ENCODE measurements at regions not wholly inside any gene's neighbourhood (a gene's known extent, or its start where the extent isn't known, plus 50 kb on each side); places are given as distances from the start of the nearest gene placed in this dataset.

DNA sequence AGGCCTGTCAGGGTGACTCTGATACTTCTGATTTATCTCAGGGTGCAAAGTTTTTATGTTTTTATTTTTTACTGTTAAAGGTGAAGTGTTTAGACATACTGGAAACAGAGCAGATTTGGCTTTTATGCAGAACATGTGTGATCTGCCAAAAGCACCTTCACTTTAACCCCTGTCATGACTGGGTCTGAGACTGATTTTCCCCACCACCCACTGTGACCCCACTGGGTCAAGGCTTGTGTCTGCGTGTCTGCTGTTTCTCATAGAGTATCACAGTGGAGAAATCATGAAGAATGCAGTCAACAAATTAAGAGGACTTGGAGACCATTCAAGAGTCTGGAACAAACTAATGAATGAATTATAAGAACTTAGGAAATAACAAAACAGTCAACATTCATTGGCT lies 131.2 kb downstream of the SPTSSA start:
- no peaks in the 10 kb centered on the region for H4K20me1 ChIP-seq (ENCODE audit: control insufficient read depth, insufficient read depth, low read length, poor library complexity, severe bottlenecking)
- H3K27me3 Mint-ChIP-seq: peaks cover 3% of the 10 kb centered on the region
- H3K79me2 ChIP-seq (ENCODE audit: control insufficient read depth, insufficient read depth, low read length): no peaks in the 10 kb centered on the region
- ChIA-PET POLR2A (no interaction called here), CTCF (interaction anchor here (1.7 to 2.3 kb wide), 2 partner anchors 8 to 392 kb away, joined by 6 to 17 read pairs; no protein-coding TSS in a partner anchor)
- H3K9ac ChIP-seq (ENCODE audit: low read length): no peak overlapping the region
- H3K9me3 Mint-ChIP-seq (ENCODE audit: insufficient read depth): no peaks in the 10 kb centered on the region
- no peak for ATAC-seq (ENCODE audit: low read depth)
- no peak overlapping the region for H3K4me3 Mint-ChIP-seq
- H3K4me3 ChIP-seq (ENCODE audit: control extremely low read depth in 1 of 5, extremely low read depth in 1 of 5, insufficient read depth in 1 of 5, low read depth in 2 of 5, low read length in 4 of 5): no peak overlapping the region
- DNase-seq: no peak
- no peaks in the 10 kb centered on the region for H3K27me3 ChIP-seq (replicated peaks in 1 of 4; ENCODE audit: control extremely low read depth in 1 of 4, control insufficient read depth in 3 of 4, insufficient read depth in 4 of 4, low read length in 3 of 4)
- intact Hi-C loops (cut with micrococcal nuclease): loop anchor here (2.0 kb wide), 1 partner anchor 168 kb away; no protein-coding TSS in a partner anchor
- no peak overlapping the region for H3K4me2 ChIP-seq (replicated peaks; ENCODE audit: low read depth, low read length, poor library complexity, severe bottlenecking)
- H2AFZ ChIP-seq (ENCODE audit: insufficient read depth, low read depth, low read length, poor library complexity, severe bottlenecking): no peak overlapping the region
- no peaks in the 10 kb centered on the region for H3K36me3 ChIP-seq (replicated peaks in 1 of 2; ENCODE audit: control extremely low read depth in 1 of 2, control insufficient read depth in 1 of 2, extremely low read depth in 1 of 2, insufficient read depth in 2 of 2, low read length in 1 of 2)
- TF ChIP-seq, protein P1, sequence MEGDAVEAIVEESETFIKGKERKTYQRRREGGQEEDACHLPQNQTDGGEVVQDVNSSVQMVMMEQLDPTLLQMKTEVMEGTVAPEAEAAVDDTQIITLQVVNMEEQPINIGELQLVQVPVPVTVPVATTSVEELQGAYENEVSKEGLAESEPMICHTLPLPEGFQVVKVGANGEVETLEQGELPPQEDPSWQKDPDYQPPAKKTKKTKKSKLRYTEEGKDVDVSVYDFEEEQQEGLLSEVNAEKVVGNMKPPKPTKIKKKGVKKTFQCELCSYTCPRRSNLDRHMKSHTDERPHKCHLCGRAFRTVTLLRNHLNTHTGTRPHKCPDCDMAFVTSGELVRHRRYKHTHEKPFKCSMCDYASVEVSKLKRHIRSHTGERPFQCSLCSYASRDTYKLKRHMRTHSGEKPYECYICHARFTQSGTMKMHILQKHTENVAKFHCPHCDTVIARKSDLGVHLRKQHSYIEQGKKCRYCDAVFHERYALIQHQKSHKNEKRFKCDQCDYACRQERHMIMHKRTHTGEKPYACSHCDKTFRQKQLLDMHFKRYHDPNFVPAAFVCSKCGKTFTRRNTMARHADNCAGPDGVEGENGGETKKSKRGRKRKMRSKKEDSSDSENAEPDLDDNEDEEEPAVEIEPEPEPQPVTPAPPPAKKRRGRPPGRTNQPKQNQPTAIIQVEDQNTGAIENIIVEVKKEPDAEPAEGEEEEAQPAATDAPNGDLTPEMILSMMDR (IDR thresholded peaks at IDR 0.05): no peak
- no peak for TF ChIP-seq EZH2 (IDR thresholded peaks at IDR 0.05; ENCODE audit: borderline replicate concordance, insufficient read depth, low read depth, low read length, poor library complexity, severe bottlenecking)
- no peaks in the 10 kb centered on the region for H3K9me3 ChIP-seq (ENCODE audit: control extremely low read depth in 1 of 3, control insufficient read depth in 2 of 3, insufficient read depth in 1 of 3, low read length in 2 of 3)
- peaks cover 3 to 15% of the 10 kb centered on the region in 2 donors for H3K4me1 ChIP-seq (ENCODE audit: control insufficient read depth in 2 of 2, insufficient read depth in 2 of 2, low read length in 2 of 2)
- no peak overlapping the region for H3K27ac ChIP-seq (ENCODE audit: low read length in 2 of 2)
- H3K4me1 Mint-ChIP-seq: peaks cover 20% of the 10 kb centered on the region
- H3K27ac Mint-ChIP-seq: no peak overlapping the region
- no CpG with 5 or more reads among the region's 1 CpG for WGBS (ENCODE audit: insufficient coverage)

DNA sequence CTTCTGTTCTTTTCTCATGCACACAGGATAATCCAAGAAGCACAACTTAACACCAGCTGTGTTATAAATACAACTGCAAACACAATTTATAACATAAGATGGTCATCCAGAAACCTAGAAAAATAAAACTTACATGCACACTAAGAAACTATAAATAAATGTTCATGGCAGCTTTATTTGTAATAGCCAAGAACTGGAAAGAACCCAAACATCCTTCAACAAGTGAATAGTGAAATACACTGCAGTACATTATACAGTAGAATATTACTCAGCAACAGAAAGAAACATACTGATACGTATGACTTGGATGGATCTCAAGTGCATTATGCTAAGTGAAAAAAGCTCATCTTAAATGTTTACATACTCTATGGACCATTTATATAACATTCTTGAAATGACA lies 132.7 kb downstream of the SPTSSA start:
- Histone ChIP-seq H3K9ac (ENCODE audit: low read length) (no peak overlapping the region), H3K79me2 (ENCODE audit: control insufficient read depth, insufficient read depth, low read length) (no peaks in the 10 kb centered on the region), H3K27ac (ENCODE audit: low read length in 2 of 2) (no peak overlapping the region), H3K4me1 (ENCODE audit: control insufficient read depth in 2 of 2, insufficient read depth in 2 of 2, low read length in 2 of 2) (peaks cover 0 to 8% of the 10 kb centered on the region in 2 donors), H4K20me1 (ENCODE audit: control insufficient read depth, insufficient read depth, low read length, poor library complexity, severe bottlenecking) (no peaks in the 10 kb centered on the region), H3K4me2 (replicated peaks; ENCODE audit: low read depth, low read length, poor library complexity, severe bottlenecking) (no peak overlapping the region), H3K27me3 (replicated peaks in 1 of 4; ENCODE audit: control extremely low read depth in 1 of 4, control insufficient read depth in 3 of 4, insufficient read depth in 4 of 4, low read length in 3 of 4) (no peaks in the 10 kb centered on the region), H3K36me3 (replicated peaks in 1 of 2; ENCODE audit: control extremely low read depth in 1 of 2, control insufficient read depth in 1 of 2, extremely low read depth in 1 of 2, insufficient read depth in 2 of 2, low read length in 1 of 2) (no peaks in the 10 kb centered on the region), H3K4me3 (ENCODE audit: control extremely low read depth in 1 of 5, extremely low read depth in 1 of 5, insufficient read depth in 1 of 5, low read depth in 2 of 5, low read length in 4 of 5) (no peak overlapping the region), H2AFZ (ENCODE audit: insufficient read depth, low read depth, low read length, poor library complexity, severe bottlenecking) (no peak overlapping the region), H3K9me3 (ENCODE audit: control extremely low read depth in 1 of 3, control insufficient read depth in 2 of 3, insufficient read depth in 1 of 3, low read length in 2 of 3) (no peaks in the 10 kb centered on the region)
- Mint-ChIP-seq H3K4me3 (no peak overlapping the region), H3K4me1 (peaks cover 15% of the 10 kb centered on the region), H3K27me3 (peaks cover 8% of the 10 kb centered on the region), H3K27ac (no peak overlapping the region), H3K9me3 (ENCODE audit: insufficient read depth) (no peaks in the 10 kb centered on the region)
- intact Hi-C loops (cut with micrococcal nuclease): no loop called here
- POLR2A ChIA-PET: no interaction called here
- TF ChIP-seq, protein P1 (IDR thresholded peaks at IDR 0.05): no peak
- TF ChIP-seq EZH2 (IDR thresholded peaks at IDR 0.05; ENCODE audit: borderline replicate concordance, insufficient read depth, low read depth, low read length, poor library complexity, severe bottlenecking): no peak
- CTCF ChIA-PET: interaction anchor here (0.6 to 1.1 kb wide), 4 partner anchors 8 to 39 kb away, joined by 3 to 4 read pairs (median 3); no protein-coding TSS in a partner anchor
- no CpG with 5 or more reads among the region's 1 CpG for WGBS (ENCODE audit: insufficient coverage)
- ATAC-seq (ENCODE audit: low read depth): no peak
- no peak for DNase-seq
